Upper lobe of left lung (tissue), 4 donors: ENCODE measurements at regions not wholly inside any gene's neighbourhood (a gene's known extent, or its start where the extent isn't known, plus 50 kb on each side); places are given as distances from the start of the nearest gene placed in this dataset.

Experiments
- POLR2A ChIP-seq, 4 donors: fragments of 450-650 bp; IDR thresholded peaks; one replicate each; pipeline ENCODE4 v1.5.1; 2016 to 2017; ENCODE audit warnings: antibody characterized with exemption in 4 of 4, mild to moderate bottlenecking in 2 of 4
- POLR2AphosphoS5 ChIP-seq, 2 donors: sonication (generic); formaldehyde crosslinking; IDR thresholded peaks; one replicate each; pipeline ENCODE4 v1.5.1; 2017; ENCODE audit warnings: antibody characterized with exemption in 2 of 2
- TF ChIP-seq, protein P1 (sequence below), 6 experiments: fragments of 450-650 bp in 4 of 6; fragments of 200-600 bp in 2 of 6; sonication (generic) in 2 of 6; IDR thresholded peaks; one replicate each; pipeline ENCODE4 v1.5.1; 2016 to 2019; ENCODE audit warnings: antibody characterized with exemption in 6 of 6

DNA sequence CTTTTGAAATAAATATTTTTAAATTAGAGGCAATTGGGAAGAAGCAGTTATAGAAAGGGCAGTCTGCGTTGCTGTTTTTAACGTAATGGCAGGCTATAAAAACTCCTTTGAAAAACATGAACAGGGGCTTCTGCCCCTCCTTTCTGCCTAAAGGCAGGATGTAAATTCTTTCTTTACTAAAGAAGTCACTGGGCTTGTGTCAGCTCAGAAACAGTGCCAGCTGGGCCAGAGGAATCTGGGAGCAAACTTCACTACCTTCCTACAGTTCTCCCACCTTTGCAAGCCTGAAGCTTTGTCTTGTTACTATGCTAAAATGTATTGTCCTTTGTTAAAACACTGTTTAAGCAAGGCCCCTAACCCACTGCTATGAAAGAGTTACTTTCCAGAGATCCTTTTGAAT is 1664.8 kb downstream of the RPA4 start:
- TF ChIP-seq POLR2A (IDR thresholded peaks at IDR 0.05) (no peak), POLR2AphosphoS5 (IDR thresholded peaks at IDR 0.05) (no peak)
- TF ChIP-seq, protein P1, sequence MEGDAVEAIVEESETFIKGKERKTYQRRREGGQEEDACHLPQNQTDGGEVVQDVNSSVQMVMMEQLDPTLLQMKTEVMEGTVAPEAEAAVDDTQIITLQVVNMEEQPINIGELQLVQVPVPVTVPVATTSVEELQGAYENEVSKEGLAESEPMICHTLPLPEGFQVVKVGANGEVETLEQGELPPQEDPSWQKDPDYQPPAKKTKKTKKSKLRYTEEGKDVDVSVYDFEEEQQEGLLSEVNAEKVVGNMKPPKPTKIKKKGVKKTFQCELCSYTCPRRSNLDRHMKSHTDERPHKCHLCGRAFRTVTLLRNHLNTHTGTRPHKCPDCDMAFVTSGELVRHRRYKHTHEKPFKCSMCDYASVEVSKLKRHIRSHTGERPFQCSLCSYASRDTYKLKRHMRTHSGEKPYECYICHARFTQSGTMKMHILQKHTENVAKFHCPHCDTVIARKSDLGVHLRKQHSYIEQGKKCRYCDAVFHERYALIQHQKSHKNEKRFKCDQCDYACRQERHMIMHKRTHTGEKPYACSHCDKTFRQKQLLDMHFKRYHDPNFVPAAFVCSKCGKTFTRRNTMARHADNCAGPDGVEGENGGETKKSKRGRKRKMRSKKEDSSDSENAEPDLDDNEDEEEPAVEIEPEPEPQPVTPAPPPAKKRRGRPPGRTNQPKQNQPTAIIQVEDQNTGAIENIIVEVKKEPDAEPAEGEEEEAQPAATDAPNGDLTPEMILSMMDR (IDR thresholded peaks at IDR 0.05): no peak
